NCI-H2227 treated with DMSO at 0.1 percent for 48 hours (cell line): ENCODE measurements at regions not wholly inside any gene's neighbourhood (a gene's known extent, or its start where the extent isn't known, plus 50 kb on each side); places are given as distances from the start of the nearest gene placed in this dataset.

Experiments used
- DNase-seq: peaks from one replicate; lab custom pipeline; 2025; lab: John Stamatoyannopoulos, UW

GRCh38 chr13:22128441-22129408 lies 457.9 kb downstream of the FGF9 start:
- DNase-seq: no peak

GRCh38 chr13:22130254-22130653 lies 459.4 kb downstream of the FGF9 start:
- no peak for DNase-seq

GRCh38 chr13:22134261-22134660 lies 463.4 kb downstream of the FGF9 start:
- DNase-seq: no peak

- DNase-seq: no peak
Measured at GRCh38 chr13:22135446-22135845, 464.6 kb downstream of the FGF9 start.

GRCh38 chr13:22137361-22138050 lies 466.6 kb downstream of the FGF9 start:
- no peak for DNase-seq

GRCh38 chr13:22138947-22139346 lies 468.1 kb downstream of the FGF9 start:
- DNase-seq: no peak

GRCh38 chr13:22141716-22142115 lies 470.8 kb downstream of the FGF9 start:
- no peak for DNase-seq

GRCh38 chr13:22143671-22144070 lies 472.8 kb downstream of the FGF9 start:
- DNase-seq: no peak

- DNase-seq: no peak
Measured at GRCh38 chr13:22144806-22145205, 473.9 kb downstream of the FGF9 start.

GRCh38 chr13:22148187-22148586 lies 477.3 kb downstream of the FGF9 start:
- no peak for DNase-seq

GRCh38 chr13:22152751-22153150 lies 481.9 kb downstream of the FGF9 start:
- DNase-seq: no peak

- no peak for DNase-seq
Measured at GRCh38 chr13:22154041-22154440, 483.2 kb downstream of the FGF9 start.

- DNase-seq: no peak
Measured at GRCh38 chr13:22161871-22162270, 491.0 kb downstream of the FGF9 start.

GRCh38 chr13:22162889-22163288 lies 492.0 kb downstream of the FGF9 start:
- DNase-seq: no peak

GRCh38 chr13:22168437-22169190 lies 497.7 kb downstream of the FGF9 start:
- DNase-seq: no peak

- DNase-seq: no peak
Measured at GRCh38 chr13:22169473-22169872, 498.6 kb downstream of the FGF9 start.

GRCh38 chr13:22173610-22174009 lies 502.7 kb downstream of the FGF9 start:
- no peak for DNase-seq

GRCh38 chr13:22175241-22175640 lies 504.4 kb downstream of the FGF9 start:
- no peak for DNase-seq

- no peak for DNase-seq
Measured at GRCh38 chr13:22175815-22176214, 504.9 kb downstream of the FGF9 start.

GRCh38 chr13:22176968-22177520 lies 506.2 kb downstream of the FGF9 start:
- no peak for DNase-seq

GRCh38 chr13:22178878-22179277 lies 508.0 kb downstream of the FGF9 start:
- DNase-seq: no peak

GRCh38 chr13:22187329-22187728 lies 516.5 kb downstream of the FGF9 start:
- DNase-seq: no peak
